NB4 (cell line): ENCODE measurements at regions not wholly inside any gene's neighbourhood (a gene's known extent, or its start where the extent isn't known, plus 50 kb on each side); places are given as distances from the start of the nearest gene placed in this dataset.

Experiments
- MYC ChIP-seq: IDR thresholded peaks from 2 replicates; pipeline ENCODE4 v1.6.1; 2011; ENCODE audit warnings: low read depth, low read length
- POLR2A ChIP-seq: IDR thresholded peaks from 2 replicates; pipeline ENCODE4 v1.6.1; 2011; ENCODE audit warnings: mild to moderate bottlenecking; ENCODE audit not compliant: insufficient read length; ENCODE audit errors: extremely low read depth
- TF ChIP-seq, protein P1 (sequence below): IDR thresholded peaks from one replicate; pipeline ENCODE4 v1.5.1; 2012; ENCODE audit warnings: low read depth, low read length

DNA sequence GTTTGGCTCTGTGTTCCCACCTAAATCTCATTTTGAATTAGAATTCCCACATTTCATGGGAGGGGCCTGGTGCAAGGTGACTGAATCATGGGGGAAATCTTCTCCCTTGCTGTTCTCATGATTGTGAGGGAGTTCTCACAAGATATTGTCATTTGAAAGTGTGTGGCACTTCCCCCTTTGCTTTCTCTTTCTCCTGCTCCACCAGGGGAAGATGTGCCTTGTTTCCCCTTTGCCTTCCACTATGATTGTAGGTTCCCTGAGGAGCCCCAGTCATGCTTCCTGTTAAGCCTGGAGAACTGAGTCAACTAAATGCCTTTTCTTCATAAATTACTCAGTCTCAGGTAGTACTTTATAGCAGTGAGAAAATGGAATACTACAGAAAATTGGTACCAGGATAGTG lies 157.2 kb upstream of the TPRG1 start:
- TF ChIP-seq, protein P1, sequence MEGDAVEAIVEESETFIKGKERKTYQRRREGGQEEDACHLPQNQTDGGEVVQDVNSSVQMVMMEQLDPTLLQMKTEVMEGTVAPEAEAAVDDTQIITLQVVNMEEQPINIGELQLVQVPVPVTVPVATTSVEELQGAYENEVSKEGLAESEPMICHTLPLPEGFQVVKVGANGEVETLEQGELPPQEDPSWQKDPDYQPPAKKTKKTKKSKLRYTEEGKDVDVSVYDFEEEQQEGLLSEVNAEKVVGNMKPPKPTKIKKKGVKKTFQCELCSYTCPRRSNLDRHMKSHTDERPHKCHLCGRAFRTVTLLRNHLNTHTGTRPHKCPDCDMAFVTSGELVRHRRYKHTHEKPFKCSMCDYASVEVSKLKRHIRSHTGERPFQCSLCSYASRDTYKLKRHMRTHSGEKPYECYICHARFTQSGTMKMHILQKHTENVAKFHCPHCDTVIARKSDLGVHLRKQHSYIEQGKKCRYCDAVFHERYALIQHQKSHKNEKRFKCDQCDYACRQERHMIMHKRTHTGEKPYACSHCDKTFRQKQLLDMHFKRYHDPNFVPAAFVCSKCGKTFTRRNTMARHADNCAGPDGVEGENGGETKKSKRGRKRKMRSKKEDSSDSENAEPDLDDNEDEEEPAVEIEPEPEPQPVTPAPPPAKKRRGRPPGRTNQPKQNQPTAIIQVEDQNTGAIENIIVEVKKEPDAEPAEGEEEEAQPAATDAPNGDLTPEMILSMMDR = no peak
- TF ChIP-seq POLR2A (no peak), MYC (no peak)
